ENCODE measurements at regions not wholly inside any gene's neighbourhood (a gene's known extent, or its start where the extent isn't known, plus 50 kb on each side); places are given as distances from the start of the nearest gene placed in this dataset.
"Not testable (repeated sequence)": the region's sequence is repeated elsewhere in the genome, so short reads cannot be mapped to it uniquely, and the experiment has no call there.

- DNase-seq (ENCODE audit: low read depth): no peak
Measured at GRCh38 chr4:40681600-40681999, 51.9 kb upstream of the RBM47 start.

GRCh38 chr4:40682290-40683101, 52.8 kb upstream of the RBM47 start:
- no peak for DNase-seq (ENCODE audit: low read depth)

GRCh38 chr4:40683536-40684145, 54.0 kb upstream of the RBM47 start:
- DNase-seq (ENCODE audit: low read depth): not testable (repeated sequence)

DNA sequence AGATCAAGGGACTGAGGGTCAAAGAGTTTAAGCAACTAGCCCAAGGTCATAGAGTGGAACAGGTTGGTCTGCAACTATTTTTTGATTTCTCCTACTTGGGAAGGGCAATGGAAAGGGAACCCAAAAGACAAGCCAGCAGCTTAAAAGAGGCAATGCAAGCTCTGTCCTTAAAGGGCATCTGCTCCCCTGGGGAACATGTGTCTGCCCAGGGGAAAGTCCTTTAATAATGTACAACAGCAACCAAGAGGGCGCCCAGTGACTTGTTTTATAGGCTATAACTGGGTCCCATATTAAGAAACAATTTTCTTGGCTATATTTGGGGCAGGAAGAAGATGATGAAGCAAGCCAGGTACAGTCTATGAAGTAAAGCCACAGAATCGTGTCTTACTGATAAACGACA, 54.7 kb upstream of the RBM47 start:
- no peak for DNase-seq (ENCODE audit: low read depth)

- peak; percentile 28 for DNase-seq (ENCODE audit: low read depth)
Measured at GRCh38 chr4:40685300-40685699, 55.6 kb upstream of the RBM47 start.

GRCh38 chr4:40686081-40686913, 56.6 kb upstream of the RBM47 start:
- no peak for DNase-seq (ENCODE audit: low read depth)

- DNase-seq (ENCODE audit: low read depth): no peak
Measured at GRCh38 chr4:40687676-40688389, 58.2 kb upstream of the RBM47 start.

DNA sequence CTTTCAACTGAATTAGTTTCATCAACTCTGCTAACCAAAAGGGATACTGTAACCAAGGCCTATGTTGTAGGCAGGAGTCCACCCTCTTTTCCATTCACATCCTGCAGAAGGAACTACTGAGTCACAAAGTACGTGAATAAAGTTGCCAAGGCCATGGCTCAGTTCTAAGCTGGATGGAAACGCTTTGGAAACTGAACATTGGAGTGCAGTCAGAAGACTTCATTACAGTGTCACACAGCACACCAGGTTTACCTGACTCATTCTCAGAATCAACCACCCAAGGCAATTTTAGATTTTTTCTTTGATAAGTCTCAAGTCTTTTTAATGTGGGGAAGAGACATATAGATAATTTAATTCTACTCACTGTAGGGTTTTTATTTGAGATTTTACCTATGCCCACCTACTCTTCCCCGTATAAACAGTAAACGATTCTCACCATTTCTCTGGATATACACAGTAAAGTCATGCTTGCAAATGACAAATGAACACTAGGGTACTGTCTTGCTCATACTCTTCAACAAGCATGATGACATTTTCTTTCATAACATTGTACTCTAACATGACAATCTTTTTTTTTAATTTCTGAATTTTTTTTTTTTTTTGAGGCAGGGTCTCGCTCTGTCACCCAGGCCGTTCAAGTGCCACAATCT, 58.9 kb upstream of the RBM47 start:
- DNase-seq (ENCODE audit: low read depth): no peak

DNA sequence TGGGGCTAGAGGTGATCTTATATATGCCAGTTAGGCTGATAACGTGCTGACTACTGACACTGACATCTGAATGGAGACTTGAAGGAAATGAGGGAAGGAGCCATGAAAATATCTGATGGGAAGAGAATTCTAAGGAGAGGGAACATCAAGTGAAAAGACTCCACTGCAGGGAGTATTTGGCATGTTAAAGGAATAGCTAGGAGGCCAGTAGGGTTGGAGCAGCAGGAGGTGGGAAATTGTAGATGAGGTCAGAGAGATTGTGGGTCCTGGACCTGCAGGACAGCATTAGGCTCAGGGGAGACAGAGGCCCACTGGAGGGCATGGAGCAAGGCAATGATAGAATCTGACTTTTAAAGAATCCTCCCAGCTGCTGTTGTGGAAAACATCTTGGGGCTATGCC, 55.8 kb upstream of the NSUN7 start:
- DNase-seq (ENCODE audit: low read depth): no peak

GRCh38 chr4:40697476-40697875, 52.3 kb upstream of the NSUN7 start:
- DNase-seq (ENCODE audit: low read depth): not testable (repeated sequence)

DNA sequence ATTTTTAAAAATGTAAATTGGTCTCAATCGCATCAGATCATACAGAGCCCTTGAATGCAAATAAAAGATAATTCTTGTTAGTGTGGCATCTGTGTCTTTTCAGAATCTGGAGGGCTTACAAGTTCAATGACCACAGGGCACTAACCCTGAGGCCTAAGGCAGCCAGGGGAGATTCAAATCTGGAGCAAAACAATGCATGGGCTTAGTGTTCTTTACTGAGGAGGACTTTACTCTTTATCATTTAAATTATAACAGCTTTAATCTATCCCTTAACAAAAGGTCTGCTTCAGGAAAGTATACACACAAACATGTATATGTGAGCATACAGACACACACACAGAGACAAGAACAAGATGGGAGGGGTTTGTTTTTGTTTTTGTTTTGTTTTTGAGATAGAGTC, 51.0 kb upstream of the NSUN7 start:
- no peak for DNase-seq (ENCODE audit: low read depth)

GRCh38 chr4:40699648-40700047, 50.1 kb upstream of the NSUN7 start:
- peak; percentile 53 for DNase-seq (ENCODE audit: low read depth)
